ENCODE measurements at regions not wholly inside any gene's neighbourhood (a gene's known extent, or its start where the extent isn't known, plus 50 kb on each side); places are given as distances from the start of the nearest gene placed in this dataset.
"Not testable (repeated sequence)": the region's sequence is repeated elsewhere in the genome, so short reads cannot be mapped to it uniquely, and the experiment has no call there.

DNA sequence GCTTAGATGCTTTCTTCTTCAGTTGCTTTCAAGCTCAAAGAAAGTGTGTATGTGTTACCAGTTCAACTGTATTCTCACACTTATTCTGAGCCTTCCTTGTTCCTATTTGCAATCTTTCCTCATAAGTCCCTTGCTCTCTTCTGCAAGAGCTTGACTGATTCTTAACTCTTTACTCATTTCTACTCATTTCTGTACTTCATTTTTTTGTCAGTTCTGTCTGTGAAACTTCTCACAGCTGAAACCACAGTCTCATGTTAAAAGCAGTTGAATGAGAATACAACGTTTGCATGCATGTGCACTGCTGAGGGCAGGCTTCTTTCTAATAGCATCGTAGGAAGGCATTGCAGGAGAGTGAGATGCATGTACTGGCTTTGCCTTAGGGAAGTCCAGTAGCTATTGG is 54.8 kb downstream of the HSFY2 start:
- TF ChIP-seq, protein P1, sequence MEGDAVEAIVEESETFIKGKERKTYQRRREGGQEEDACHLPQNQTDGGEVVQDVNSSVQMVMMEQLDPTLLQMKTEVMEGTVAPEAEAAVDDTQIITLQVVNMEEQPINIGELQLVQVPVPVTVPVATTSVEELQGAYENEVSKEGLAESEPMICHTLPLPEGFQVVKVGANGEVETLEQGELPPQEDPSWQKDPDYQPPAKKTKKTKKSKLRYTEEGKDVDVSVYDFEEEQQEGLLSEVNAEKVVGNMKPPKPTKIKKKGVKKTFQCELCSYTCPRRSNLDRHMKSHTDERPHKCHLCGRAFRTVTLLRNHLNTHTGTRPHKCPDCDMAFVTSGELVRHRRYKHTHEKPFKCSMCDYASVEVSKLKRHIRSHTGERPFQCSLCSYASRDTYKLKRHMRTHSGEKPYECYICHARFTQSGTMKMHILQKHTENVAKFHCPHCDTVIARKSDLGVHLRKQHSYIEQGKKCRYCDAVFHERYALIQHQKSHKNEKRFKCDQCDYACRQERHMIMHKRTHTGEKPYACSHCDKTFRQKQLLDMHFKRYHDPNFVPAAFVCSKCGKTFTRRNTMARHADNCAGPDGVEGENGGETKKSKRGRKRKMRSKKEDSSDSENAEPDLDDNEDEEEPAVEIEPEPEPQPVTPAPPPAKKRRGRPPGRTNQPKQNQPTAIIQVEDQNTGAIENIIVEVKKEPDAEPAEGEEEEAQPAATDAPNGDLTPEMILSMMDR (IDR thresholded peaks at IDR 0.05), result not testable (repeated sequence)
- TF ChIP-seq POLR2A (IDR thresholded peaks at IDR 0.05; ENCODE audit: low read depth), result not testable (repeated sequence)
